PC-9 (cell line): ENCODE measurements at regions not wholly inside any gene's neighbourhood (a gene's known extent, or its start where the extent isn't known, plus 50 kb on each side); places are given as distances from the start of the nearest gene placed in this dataset.

Experiments used
- BruUV-seq: library from RNA; stranded (reverse); fragments of 400-500 nt; replicated peaks from 2 replicates; lab custom pipeline; 2021; lab: Mats Ljungman, UMichigan
- CTCF ChIA-PET: fragments of 300-600 bp; sonication (Branson Sonifier 250); formaldehyde crosslinking; loops from one replicate; lab custom pipeline; 2022; ENCODE audit warnings: antibody characterized with exemption; lab: Charles Lee
- POLR2A ChIA-PET: fragments of 300-600 bp; sonication (Branson Sonifier 250); formaldehyde crosslinking; loops from one replicate; lab custom pipeline; 2022; ENCODE audit warnings: antibody characterized with exemption; ENCODE audit not compliant: unreplicated experiment; lab: Charles Lee
- DNase-seq, 2 experiments: peaks; one replicate each; pipeline versions ENCODE4 v3.0.0 to v3.0.0-alpha.2; 2015 to 2022; ENCODE audit warnings: mixed read lengths in 1 of 2
- H2AFZ ChIP-seq: fragments of 200-600 bp; sonication (generic); 2 replicates; pipeline ENCODE4 v1.8.1; 2017; ENCODE audit warnings: antibody characterized with exemption
- H3F3A ChIP-seq: fragments of 200-600 bp; sonication (generic); 2 replicates; pipeline ENCODE4 v1.8.1; 2017; ENCODE audit warnings: antibody characterized with exemption, mild to moderate bottlenecking, low read depth; ENCODE audit not compliant: insufficient read depth
- H3K27ac ChIP-seq: fragments of 200-600 bp; sonication (generic); 2 replicates; pipeline ENCODE4 v1.6.1; 2016; ENCODE audit warnings: mixed run types
- H3K27me3 ChIP-seq: fragments of 200-600 bp; sonication (generic); 2 replicates; pipeline ENCODE4 v1.6.1; 2016; ENCODE audit warnings: low read depth, mixed run types; ENCODE audit not compliant: insufficient read depth
- H3K36me3 ChIP-seq: fragments of 200-600 bp; sonication (generic); 2 replicates; pipeline ENCODE4 v1.6.1; 2016; ENCODE audit warnings: low read depth, mixed run types
- H3K4me1 ChIP-seq: fragments of 200-600 bp; sonication (generic); replicated peaks from 2 replicates; pipeline ENCODE4 v1.6.1; 2016; ENCODE audit warnings: mixed run types; ENCODE audit not compliant: insufficient read depth
- H3K4me2 ChIP-seq: fragments of 200-600 bp; sonication (generic); 2 replicates; pipeline ENCODE4 v1.6.1; 2017; ENCODE audit warnings: mixed run types
- H3K4me3 ChIP-seq: fragments of 200-600 bp; sonication (generic); 2 replicates; pipeline ENCODE4 v1.6.1; 2016; ENCODE audit warnings: mixed run types
- H3K79me2 ChIP-seq: fragments of 200-600 bp; sonication (generic); 2 replicates; pipeline ENCODE4 v1.6.1; 2017; ENCODE audit warnings: low read depth, mixed run types
- H3K9me2 ChIP-seq: fragments of 200-600 bp; sonication (generic); 2 replicates; pipeline ENCODE4 v1.8.1; 2017; ENCODE audit warnings: mild to moderate bottlenecking; ENCODE audit not compliant: insufficient read depth
- H3K9me3 ChIP-seq: fragments of 200-600 bp; sonication (generic); 2 replicates; pipeline ENCODE4 v1.8.1; 2016; ENCODE audit warnings: low read depth; ENCODE audit not compliant: insufficient read depth
- H4K20me1 ChIP-seq: fragments of 200-600 bp; sonication (generic); 2 replicates; pipeline ENCODE4 v1.8.1; 2017; ENCODE audit not compliant: insufficient read depth
- EZH2 ChIP-seq: fragments of 200-600 bp; sonication (generic); IDR thresholded peaks from 2 replicates; pipeline ENCODE4 v1.8.0; 2017; ENCODE audit warnings: antibody characterized with exemption, low read depth
- intact Hi-C: fragments of 100-400 bp; cut with micrococcal nuclease; formaldehyde crosslinking; loops from one replicate; pipeline ENCODE4 v1.10.0; 2022; ENCODE audit not compliant: unreplicated experiment
- TF ChIP-seq, protein P1 (sequence below): fragments of 200-600 bp; sonication (generic); conservative IDR thresholded peaks from 2 replicates; pipeline ENCODE4 v1.6.1; 2017; ENCODE audit warnings: mixed run types, antibody characterized with exemption, mild to moderate bottlenecking, moderate library complexity

- H3K27ac ChIP-seq = no peak overlapping the region
- no peaks in the 10 kb centered on the region for H3K79me2 ChIP-seq
- intact Hi-C loops = no loop called here
- CTCF ChIA-PET = no interaction called here
- no peaks in the 10 kb centered on the region for H3F3A ChIP-seq
- DNase-seq = no peak
- no peak overlapping the region for H2AFZ ChIP-seq
- no peak overlapping the region for H3K4me3 ChIP-seq
- POLR2A ChIA-PET = no interaction called here
- BruUV-seq = no TSS peak
- no peaks in the 10 kb centered on the region for H3K36me3 ChIP-seq
- no peak overlapping the region for H3K4me2 ChIP-seq
- H3K4me1 ChIP-seq = no peaks in the 10 kb centered on the region
- 0 out of 2 replicates have a peak, but pooled peaks cover 5% of the 10 kb centered on the region for H4K20me1 ChIP-seq
- H3K9me2 ChIP-seq = no peaks in the 10 kb centered on the region
- H3K9me3 ChIP-seq = no peaks in the 10 kb centered on the region
- TF ChIP-seq, protein P1, sequence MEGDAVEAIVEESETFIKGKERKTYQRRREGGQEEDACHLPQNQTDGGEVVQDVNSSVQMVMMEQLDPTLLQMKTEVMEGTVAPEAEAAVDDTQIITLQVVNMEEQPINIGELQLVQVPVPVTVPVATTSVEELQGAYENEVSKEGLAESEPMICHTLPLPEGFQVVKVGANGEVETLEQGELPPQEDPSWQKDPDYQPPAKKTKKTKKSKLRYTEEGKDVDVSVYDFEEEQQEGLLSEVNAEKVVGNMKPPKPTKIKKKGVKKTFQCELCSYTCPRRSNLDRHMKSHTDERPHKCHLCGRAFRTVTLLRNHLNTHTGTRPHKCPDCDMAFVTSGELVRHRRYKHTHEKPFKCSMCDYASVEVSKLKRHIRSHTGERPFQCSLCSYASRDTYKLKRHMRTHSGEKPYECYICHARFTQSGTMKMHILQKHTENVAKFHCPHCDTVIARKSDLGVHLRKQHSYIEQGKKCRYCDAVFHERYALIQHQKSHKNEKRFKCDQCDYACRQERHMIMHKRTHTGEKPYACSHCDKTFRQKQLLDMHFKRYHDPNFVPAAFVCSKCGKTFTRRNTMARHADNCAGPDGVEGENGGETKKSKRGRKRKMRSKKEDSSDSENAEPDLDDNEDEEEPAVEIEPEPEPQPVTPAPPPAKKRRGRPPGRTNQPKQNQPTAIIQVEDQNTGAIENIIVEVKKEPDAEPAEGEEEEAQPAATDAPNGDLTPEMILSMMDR = no peak
- no peak for TF ChIP-seq EZH2
- H3K27me3 ChIP-seq = no peaks in the 10 kb centered on the region
These were observed 723.5 kb upstream of the SGO1 start for GRCh38 chr3:20909511-20909910.

GRCh38 chr3:20905210-20905805 lies 719.3 kb upstream of the SGO1 start:
- CTCF ChIA-PET = no interaction called here
- DNase-seq = no peak
- H3K4me1 ChIP-seq = no peaks in the 10 kb centered on the region
- no peaks in the 10 kb centered on the region for H3K9me3 ChIP-seq
- no peaks in the 10 kb centered on the region for H3K27me3 ChIP-seq
- no peaks in the 10 kb centered on the region for H3K36me3 ChIP-seq
- no peak overlapping the region for H3K4me3 ChIP-seq
- intact Hi-C loops = no loop called here
- TF ChIP-seq EZH2 = no peak
- TF ChIP-seq, protein P1 = no peak
- POLR2A ChIA-PET = no interaction called here
- H4K20me1 ChIP-seq = 0 out of 2 replicates have a peak, but pooled peaks cover 5% of the 10 kb centered on the region
- H2AFZ ChIP-seq = no peak overlapping the region
- H3K9me2 ChIP-seq = no peaks in the 10 kb centered on the region
- no TSS peak for BruUV-seq
- no peak overlapping the region for H3K4me2 ChIP-seq
- no peak overlapping the region for H3K27ac ChIP-seq
- no peaks in the 10 kb centered on the region for H3K79me2 ChIP-seq
- H3F3A ChIP-seq = no peaks in the 10 kb centered on the region

- TF ChIP-seq EZH2 = no peak
- TF ChIP-seq, protein P1 = no peak
These were observed 718.7 kb upstream of the SGO1 start for GRCh38 chr3:20904671-20905070.

More at GRCh38 chr3:20904671-20905070, 718.7 kb upstream of the SGO1 start:
- intact Hi-C loops = no loop called here
- H2AFZ ChIP-seq = no peak overlapping the region
- no peaks in the 10 kb centered on the region for H3K9me2 ChIP-seq
- BruUV-seq = no TSS peak
- H3K36me3 ChIP-seq = no peaks in the 10 kb centered on the region
- no peaks in the 10 kb centered on the region for H3K4me1 ChIP-seq
- ChIA-PET POLR2A (no interaction called here), CTCF (no interaction called here)
- H3K4me3 ChIP-seq = no peak overlapping the region
- H3K79me2 ChIP-seq = no peaks in the 10 kb centered on the region
- no peak for DNase-seq
- no peaks in the 10 kb centered on the region for H3K9me3 ChIP-seq
- no peaks in the 10 kb centered on the region for H3F3A ChIP-seq
- no peak overlapping the region for H3K27ac ChIP-seq
- H3K4me2 ChIP-seq = no peak overlapping the region
- no peaks in the 10 kb centered on the region for H3K27me3 ChIP-seq
- H4K20me1 ChIP-seq = 0 out of 2 replicates have a peak, but pooled peaks cover 5% of the 10 kb centered on the region
